ENCODE measurements at regions not wholly inside any gene's neighbourhood (a gene's known extent, or its start where the extent isn't known, plus 50 kb on each side); places are given as distances from the start of the nearest gene placed in this dataset.

- TF ChIP-seq, protein P1, sequence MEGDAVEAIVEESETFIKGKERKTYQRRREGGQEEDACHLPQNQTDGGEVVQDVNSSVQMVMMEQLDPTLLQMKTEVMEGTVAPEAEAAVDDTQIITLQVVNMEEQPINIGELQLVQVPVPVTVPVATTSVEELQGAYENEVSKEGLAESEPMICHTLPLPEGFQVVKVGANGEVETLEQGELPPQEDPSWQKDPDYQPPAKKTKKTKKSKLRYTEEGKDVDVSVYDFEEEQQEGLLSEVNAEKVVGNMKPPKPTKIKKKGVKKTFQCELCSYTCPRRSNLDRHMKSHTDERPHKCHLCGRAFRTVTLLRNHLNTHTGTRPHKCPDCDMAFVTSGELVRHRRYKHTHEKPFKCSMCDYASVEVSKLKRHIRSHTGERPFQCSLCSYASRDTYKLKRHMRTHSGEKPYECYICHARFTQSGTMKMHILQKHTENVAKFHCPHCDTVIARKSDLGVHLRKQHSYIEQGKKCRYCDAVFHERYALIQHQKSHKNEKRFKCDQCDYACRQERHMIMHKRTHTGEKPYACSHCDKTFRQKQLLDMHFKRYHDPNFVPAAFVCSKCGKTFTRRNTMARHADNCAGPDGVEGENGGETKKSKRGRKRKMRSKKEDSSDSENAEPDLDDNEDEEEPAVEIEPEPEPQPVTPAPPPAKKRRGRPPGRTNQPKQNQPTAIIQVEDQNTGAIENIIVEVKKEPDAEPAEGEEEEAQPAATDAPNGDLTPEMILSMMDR (optimal IDR thresholded peaks at IDR 0.05 in 1 of 3, IDR thresholded peaks at IDR 0.05 in 1 of 3, conservative IDR thresholded peaks at IDR 0.05 in 1 of 3; ENCODE audit: extremely low read depth in 1 of 3, insufficient read depth in 2 of 3, low read length in 3 of 3): no peak
- no peak for TF ChIP-seq EZH2 (IDR thresholded peaks at IDR 0.05; ENCODE audit: low read length)
These were observed 205.0 kb upstream of the FAM47C start for GRCh38 chrX:36803151-36803550.
